ENCODE measurements at regions not wholly inside any gene's neighbourhood (a gene's known extent, or its start where the extent isn't known, plus 50 kb on each side); places are given as distances from the start of the nearest gene placed in this dataset.

GRCh38 chr11:25790396-25790795 lies 541.5 kb upstream of the ANO3 start:
- no peak for ATAC-seq
- in situ Hi-C loops (cut with HindIII; ENCODE audit: low pct_unique_long_range_greater_than_20kb, low sequenced_read_pairs), result no loop called here
- Histone ChIP-seq H3K27ac (ENCODE audit: low read length) (no peak overlapping the region), H3K27me3 (ENCODE audit: control insufficient read depth, insufficient read depth, low read length) (no peaks in the 10 kb centered on the region), H3K4me3 (ENCODE audit: low read depth in 2 of 2, low read length in 2 of 2) (no peak overlapping the region), H3K9me3 (ENCODE audit: control insufficient read depth, insufficient read depth, low read depth, low read length) (no peaks in the 10 kb centered on the region), H3K4me1 (ENCODE audit: control insufficient read depth, insufficient read depth, low read length) (no peaks in the 10 kb centered on the region), H3K36me3 (ENCODE audit: control insufficient read depth, insufficient read depth, low read length) (no peaks in the 10 kb centered on the region)
- CTCF ChIA-PET, result no interaction called here
- POLR2A ChIA-PET, result no interaction called here
- DNase-seq (ENCODE audit: low read depth, low spot score), result no peak
- no peak for TF ChIP-seq SIN3A (IDR thresholded peaks at IDR 0.05; ENCODE audit: borderline replicate concordance, insufficient read depth, low read depth, low read length)
- TF ChIP-seq, protein P1, sequence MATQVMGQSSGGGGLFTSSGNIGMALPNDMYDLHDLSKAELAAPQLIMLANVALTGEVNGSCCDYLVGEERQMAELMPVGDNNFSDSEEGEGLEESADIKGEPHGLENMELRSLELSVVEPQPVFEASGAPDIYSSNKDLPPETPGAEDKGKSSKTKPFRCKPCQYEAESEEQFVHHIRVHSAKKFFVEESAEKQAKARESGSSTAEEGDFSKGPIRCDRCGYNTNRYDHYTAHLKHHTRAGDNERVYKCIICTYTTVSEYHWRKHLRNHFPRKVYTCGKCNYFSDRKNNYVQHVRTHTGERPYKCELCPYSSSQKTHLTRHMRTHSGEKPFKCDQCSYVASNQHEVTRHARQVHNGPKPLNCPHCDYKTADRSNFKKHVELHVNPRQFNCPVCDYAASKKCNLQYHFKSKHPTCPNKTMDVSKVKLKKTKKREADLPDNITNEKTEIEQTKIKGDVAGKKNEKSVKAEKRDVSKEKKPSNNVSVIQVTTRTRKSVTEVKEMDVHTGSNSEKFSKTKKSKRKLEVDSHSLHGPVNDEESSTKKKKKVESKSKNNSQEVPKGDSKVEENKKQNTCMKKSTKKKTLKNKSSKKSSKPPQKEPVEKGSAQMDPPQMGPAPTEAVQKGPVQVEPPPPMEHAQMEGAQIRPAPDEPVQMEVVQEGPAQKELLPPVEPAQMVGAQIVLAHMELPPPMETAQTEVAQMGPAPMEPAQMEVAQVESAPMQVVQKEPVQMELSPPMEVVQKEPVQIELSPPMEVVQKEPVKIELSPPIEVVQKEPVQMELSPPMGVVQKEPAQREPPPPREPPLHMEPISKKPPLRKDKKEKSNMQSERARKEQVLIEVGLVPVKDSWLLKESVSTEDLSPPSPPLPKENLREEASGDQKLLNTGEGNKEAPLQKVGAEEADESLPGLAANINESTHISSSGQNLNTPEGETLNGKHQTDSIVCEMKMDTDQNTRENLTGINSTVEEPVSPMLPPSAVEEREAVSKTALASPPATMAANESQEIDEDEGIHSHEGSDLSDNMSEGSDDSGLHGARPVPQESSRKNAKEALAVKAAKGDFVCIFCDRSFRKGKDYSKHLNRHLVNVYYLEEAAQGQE (IDR thresholded peaks at IDR 0.05; ENCODE audit: insufficient read depth in 1 of 2, low read depth in 2 of 2, low read length in 1 of 2), result no peak
- intact Hi-C loops (cut with micrococcal nuclease; ENCODE audit: unreplicated experiment), result no loop called here
- no TSS peak for BruUV-seq (replicated peaks)

- no TSS peak for BruUV-seq (replicated peaks)
- in situ Hi-C loops (cut with HindIII; ENCODE audit: low pct_unique_long_range_greater_than_20kb, low sequenced_read_pairs) (no loop called here), intact Hi-C loops (cut with micrococcal nuclease; ENCODE audit: unreplicated experiment) (no loop called here)
- no peaks in the 10 kb centered on the region for H3K9me3 ChIP-seq (ENCODE audit: control insufficient read depth, insufficient read depth, low read depth, low read length)
- H3K27ac ChIP-seq (ENCODE audit: low read length), result no peak overlapping the region
- ATAC-seq, result no peak
- CTCF ChIA-PET, result no interaction called here
- DNase-seq (ENCODE audit: low read depth, low spot score), result no peak
- TF ChIP-seq, protein P1 (IDR thresholded peaks at IDR 0.05; ENCODE audit: insufficient read depth in 1 of 2, low read depth in 2 of 2, low read length in 1 of 2), result no peak
- TF ChIP-seq POLR2AphosphoS5 (IDR thresholded peaks at IDR 0.05; ENCODE audit: low read depth, low read length) (no peak), TCF7L2 (IDR thresholded peaks at IDR 0.05; ENCODE audit: low read depth, low read length) (no peak), SIN3A (IDR thresholded peaks at IDR 0.05; ENCODE audit: borderline replicate concordance, insufficient read depth, low read depth, low read length) (no peak)
- TF ChIP-seq, protein P2, sequence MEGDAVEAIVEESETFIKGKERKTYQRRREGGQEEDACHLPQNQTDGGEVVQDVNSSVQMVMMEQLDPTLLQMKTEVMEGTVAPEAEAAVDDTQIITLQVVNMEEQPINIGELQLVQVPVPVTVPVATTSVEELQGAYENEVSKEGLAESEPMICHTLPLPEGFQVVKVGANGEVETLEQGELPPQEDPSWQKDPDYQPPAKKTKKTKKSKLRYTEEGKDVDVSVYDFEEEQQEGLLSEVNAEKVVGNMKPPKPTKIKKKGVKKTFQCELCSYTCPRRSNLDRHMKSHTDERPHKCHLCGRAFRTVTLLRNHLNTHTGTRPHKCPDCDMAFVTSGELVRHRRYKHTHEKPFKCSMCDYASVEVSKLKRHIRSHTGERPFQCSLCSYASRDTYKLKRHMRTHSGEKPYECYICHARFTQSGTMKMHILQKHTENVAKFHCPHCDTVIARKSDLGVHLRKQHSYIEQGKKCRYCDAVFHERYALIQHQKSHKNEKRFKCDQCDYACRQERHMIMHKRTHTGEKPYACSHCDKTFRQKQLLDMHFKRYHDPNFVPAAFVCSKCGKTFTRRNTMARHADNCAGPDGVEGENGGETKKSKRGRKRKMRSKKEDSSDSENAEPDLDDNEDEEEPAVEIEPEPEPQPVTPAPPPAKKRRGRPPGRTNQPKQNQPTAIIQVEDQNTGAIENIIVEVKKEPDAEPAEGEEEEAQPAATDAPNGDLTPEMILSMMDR (IDR thresholded peaks at IDR 0.05), result no peak
- H3K36me3 ChIP-seq (ENCODE audit: control insufficient read depth, insufficient read depth, low read length), result no peaks in the 10 kb centered on the region
- POLR2A ChIA-PET, result no interaction called here
- H3K4me1 ChIP-seq (ENCODE audit: control insufficient read depth, insufficient read depth, low read length), result no peaks in the 10 kb centered on the region
- H3K4me3 ChIP-seq (ENCODE audit: low read depth in 2 of 2, low read length in 2 of 2), result no peak overlapping the region
- H3K27me3 ChIP-seq (ENCODE audit: control insufficient read depth, insufficient read depth, low read length), result no peaks in the 10 kb centered on the region
Measured at GRCh38 chr11:25793637-25794036, 538.3 kb upstream of the ANO3 start.
